GM06990 (cell line): ENCODE measurements at regions not wholly inside any gene's neighbourhood (a gene's known extent, or its start where the extent isn't known, plus 50 kb on each side); places are given as distances from the start of the nearest gene placed in this dataset.

Experiments used
- DNase-seq: peaks from one replicate; pipeline ENCODE4 v3.0.0-alpha.2; 2011; ENCODE audit not compliant: insufficient read length; ENCODE audit errors: extremely low read depth
- H3K27me3 ChIP-seq: replicated peaks from 2 replicates; pipeline ENCODE4 v1.6.0; 2011; ENCODE audit warnings: low read length; ENCODE audit not compliant: control insufficient read depth, insufficient read depth
- H3K36me3 ChIP-seq: 2 replicates; pipeline ENCODE4 v1.5.1; 2011; ENCODE audit warnings: low read length; ENCODE audit not compliant: control insufficient read depth, insufficient read depth
- H3K4me3 ChIP-seq: replicated peaks from 2 replicates; pipeline ENCODE4 v1.5.1; 2011; ENCODE audit warnings: low read depth, mild to moderate bottlenecking, control low read depth, low read length
- CTCF ChIP-seq: IDR thresholded peaks from 2 replicates; pipeline ENCODE4 v1.5.1; 2011; ENCODE audit warnings: low read length, control low read depth, mild to moderate bottlenecking, inconsistent platforms; ENCODE audit not compliant: insufficient read depth, poor library complexity, severe bottlenecking

- Histone ChIP-seq H3K36me3 (no peaks in the 10 kb centered on the region), H3K4me3 (no peak overlapping the region), H3K27me3 (peaks cover 2% of the 10 kb centered on the region)
- no peak for TF ChIP-seq CTCF
- no peak for DNase-seq
Observed at GRCh38 chr1:218166268-218166945, 118.7 kb upstream of the RRP15 start.

GRCh38 chr1:218171302-218171893 is 113.7 kb upstream of the RRP15 start:
- no peak overlapping the region for H3K4me3 ChIP-seq
- H3K36me3 ChIP-seq: no peaks in the 10 kb centered on the region
- TF ChIP-seq CTCF: peak; percentile 61
- no peak for DNase-seq
- no peaks in the 10 kb centered on the region for H3K27me3 ChIP-seq

GRCh38 chr1:218182455-218182854 is 102.6 kb upstream of the RRP15 start:
- Histone ChIP-seq H3K36me3 (no peaks in the 10 kb centered on the region), H3K4me3 (no peak overlapping the region), H3K27me3 (no peaks in the 10 kb centered on the region)
- no peak for DNase-seq
- no peak for TF ChIP-seq CTCF

- TF ChIP-seq CTCF: no peak
Observed at GRCh38 chr1:218200979-218201378, 84.1 kb upstream of the RRP15 start.

GRCh38 chr1:218201601-218202000 is 83.5 kb upstream of the RRP15 start:
- no peak for TF ChIP-seq CTCF
- no peak for DNase-seq
- H3K27me3 ChIP-seq: no peaks in the 10 kb centered on the region
- H3K4me3 ChIP-seq: no peak overlapping the region
- H3K36me3 ChIP-seq: no peaks in the 10 kb centered on the region

More at GRCh38 chr1:218200979-218201378, 84.1 kb upstream of the RRP15 start:
- Histone ChIP-seq H3K4me3 (no peak overlapping the region), H3K27me3 (no peaks in the 10 kb centered on the region), H3K36me3 (no peaks in the 10 kb centered on the region)
- DNase-seq: no peak
